ENCODE measurements at regions not wholly inside any gene's neighbourhood (a gene's known extent, or its start where the extent isn't known, plus 50 kb on each side); places are given as distances from the start of the nearest gene placed in this dataset.
A peak's percentile ranks its signal among the peaks of the same experiment; 100 is the strongest.

GRCh38 chr6:18584372-18584771 is 197.2 kb downstream of the RNF144B start:
- DNase-seq: no peak
- in situ Hi-C loops (cut with HindIII; ENCODE audit: low pct_ligation_motif_present, low pct_unique_long_range_greater_than_20kb, low sequenced_read_pairs): no loop called here

- DNase-seq: peak; percentile 57
- in situ Hi-C loops (cut with HindIII; ENCODE audit: low pct_ligation_motif_present, low pct_unique_long_range_greater_than_20kb, low sequenced_read_pairs): no loop called here
Measured at GRCh38 chr6:18585032-18585573, 198.0 kb downstream of the RNF144B start.

GRCh38 chr6:18586133-18586532 is 199.0 kb downstream of the RNF144B start:
- in situ Hi-C loops (cut with HindIII; ENCODE audit: low pct_ligation_motif_present, low pct_unique_long_range_greater_than_20kb, low sequenced_read_pairs): no loop called here
- DNase-seq: no peak

DNA sequence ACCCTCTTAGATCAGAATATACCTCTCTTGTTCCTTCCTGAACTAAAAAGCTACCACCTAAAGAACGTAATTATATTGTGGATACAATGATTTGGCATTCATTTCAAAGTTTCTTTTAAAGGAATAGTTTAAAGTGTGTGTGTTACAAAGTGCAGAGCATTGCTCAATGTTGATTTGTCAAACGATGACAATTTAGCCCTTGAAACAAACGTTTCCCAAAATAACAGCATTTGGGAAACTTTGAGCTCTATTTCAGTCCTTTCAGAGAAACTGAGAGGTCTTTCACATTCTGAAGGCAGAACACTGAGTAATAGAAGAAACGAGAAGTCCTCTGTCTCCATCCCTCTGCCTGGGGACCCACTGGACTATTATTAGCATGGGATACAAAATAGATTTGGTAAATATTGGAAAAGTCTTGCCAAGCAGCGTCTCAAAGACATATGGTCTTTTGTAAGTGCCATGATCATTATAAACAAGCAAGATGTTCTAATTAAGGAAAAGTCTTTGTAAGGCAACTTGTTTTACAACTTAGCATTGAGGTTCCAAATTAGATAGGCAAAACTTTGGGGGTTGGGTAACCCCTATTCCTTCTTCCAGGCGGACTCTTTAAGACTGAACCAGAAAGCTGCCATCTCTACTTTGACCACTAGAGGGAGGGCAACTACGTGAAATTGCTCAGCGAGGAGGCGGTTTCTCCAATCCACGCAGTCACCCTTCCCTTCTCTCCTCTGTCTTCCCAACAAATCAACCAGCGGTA is 208.8 kb downstream of the RNF144B start:
- in situ Hi-C loops (cut with HindIII; ENCODE audit: low pct_ligation_motif_present, low pct_unique_long_range_greater_than_20kb, low sequenced_read_pairs): no loop called here
- peak; percentile 57 for DNase-seq

GRCh38 chr6:18596531-18596835 is 209.3 kb downstream of the RNF144B start:
- DNase-seq: no peak
- in situ Hi-C loops (cut with HindIII; ENCODE audit: low pct_ligation_motif_present, low pct_unique_long_range_greater_than_20kb, low sequenced_read_pairs): no loop called here

GRCh38 chr6:18598551-18599264 is 211.6 kb downstream of the RNF144B start:
- in situ Hi-C loops (cut with HindIII; ENCODE audit: low pct_ligation_motif_present, low pct_unique_long_range_greater_than_20kb, low sequenced_read_pairs): no loop called here
- no peak for DNase-seq

DNA sequence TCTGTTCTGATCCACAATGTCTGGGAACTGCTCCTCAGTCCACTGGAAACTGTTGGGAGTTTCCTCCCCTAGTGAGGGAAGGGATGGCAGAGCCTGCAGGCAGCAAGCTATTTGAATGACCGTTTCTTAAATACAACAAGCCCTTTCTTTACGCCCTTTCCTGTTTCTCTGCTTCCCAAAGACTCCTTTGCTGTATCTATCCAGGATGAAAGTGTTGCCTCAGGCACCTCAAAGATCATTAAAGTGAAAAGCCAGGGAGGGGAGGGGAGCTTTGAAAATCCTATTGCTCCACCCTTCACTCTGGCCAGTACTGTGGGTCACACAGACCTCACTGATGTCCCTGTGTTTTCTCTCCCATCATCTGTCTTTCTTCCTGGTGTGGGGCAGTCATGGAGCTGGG is 213.1 kb downstream of the RNF144B start:
- in situ Hi-C loops (cut with HindIII; ENCODE audit: low pct_ligation_motif_present, low pct_unique_long_range_greater_than_20kb, low sequenced_read_pairs): no loop called here
- DNase-seq: no peak

GRCh38 chr6:18601516-18602020 is 214.4 kb downstream of the RNF144B start:
- in situ Hi-C loops (cut with HindIII; ENCODE audit: low pct_ligation_motif_present, low pct_unique_long_range_greater_than_20kb, low sequenced_read_pairs): no loop called here
- DNase-seq: no peak

- in situ Hi-C loops (cut with HindIII; ENCODE audit: low pct_ligation_motif_present, low pct_unique_long_range_greater_than_20kb, low sequenced_read_pairs): no loop called here
- DNase-seq: no peak
Measured at GRCh38 chr6:18602931-18603330, 215.8 kb downstream of the RNF144B start.

DNA sequence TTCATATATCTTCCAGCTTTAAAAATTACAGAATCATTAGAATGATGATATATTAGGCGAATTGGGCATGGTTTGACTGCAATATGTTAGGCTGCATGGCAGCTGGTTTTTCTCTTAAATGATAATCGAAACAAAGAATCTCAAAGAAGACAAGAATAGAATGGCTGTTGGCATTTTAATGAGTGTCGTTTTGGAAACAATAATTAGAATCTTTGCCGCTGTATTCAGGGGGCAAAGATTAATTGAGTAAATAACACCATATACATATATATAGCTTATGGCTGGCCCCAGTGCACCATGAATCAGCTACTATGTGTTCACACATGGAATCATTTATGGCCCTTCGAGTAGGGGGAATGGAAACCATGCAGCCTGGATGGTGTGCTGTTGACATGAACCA is 216.2 kb downstream of the RNF144B start:
- in situ Hi-C loops (cut with HindIII; ENCODE audit: low pct_ligation_motif_present, low pct_unique_long_range_greater_than_20kb, low sequenced_read_pairs): no loop called here
- DNase-seq: no peak

DNA sequence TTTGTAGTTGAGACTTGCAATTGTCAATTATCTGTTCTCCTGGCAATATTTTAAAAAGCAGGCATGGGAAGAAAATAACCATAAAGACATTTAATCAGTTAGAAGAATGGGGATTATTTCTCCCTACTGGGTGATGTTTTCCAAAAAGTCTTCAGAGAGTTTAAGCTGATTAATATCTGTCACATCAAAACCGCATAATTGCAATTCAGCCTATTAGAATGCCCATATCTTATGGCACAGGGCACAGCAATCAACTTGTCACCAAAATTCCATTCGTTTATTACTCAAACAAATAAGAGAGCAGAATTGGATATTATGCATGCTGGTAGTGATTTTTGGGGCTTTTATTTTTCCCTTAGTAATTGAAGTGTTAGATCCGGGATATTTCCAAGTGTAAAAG is 218.7 kb downstream of the RNF144B start:
- in situ Hi-C loops (cut with HindIII; ENCODE audit: low pct_ligation_motif_present, low pct_unique_long_range_greater_than_20kb, low sequenced_read_pairs): no loop called here

GRCh38 chr6:18609715-18610114 is 222.6 kb downstream of the RNF144B start:
- no peak for DNase-seq
- in situ Hi-C loops (cut with HindIII; ENCODE audit: low pct_ligation_motif_present, low pct_unique_long_range_greater_than_20kb, low sequenced_read_pairs): no loop called here

More for the DNA sequence above, 218.7 kb downstream of the RNF144B start:
- DNase-seq: no peak

DNA sequence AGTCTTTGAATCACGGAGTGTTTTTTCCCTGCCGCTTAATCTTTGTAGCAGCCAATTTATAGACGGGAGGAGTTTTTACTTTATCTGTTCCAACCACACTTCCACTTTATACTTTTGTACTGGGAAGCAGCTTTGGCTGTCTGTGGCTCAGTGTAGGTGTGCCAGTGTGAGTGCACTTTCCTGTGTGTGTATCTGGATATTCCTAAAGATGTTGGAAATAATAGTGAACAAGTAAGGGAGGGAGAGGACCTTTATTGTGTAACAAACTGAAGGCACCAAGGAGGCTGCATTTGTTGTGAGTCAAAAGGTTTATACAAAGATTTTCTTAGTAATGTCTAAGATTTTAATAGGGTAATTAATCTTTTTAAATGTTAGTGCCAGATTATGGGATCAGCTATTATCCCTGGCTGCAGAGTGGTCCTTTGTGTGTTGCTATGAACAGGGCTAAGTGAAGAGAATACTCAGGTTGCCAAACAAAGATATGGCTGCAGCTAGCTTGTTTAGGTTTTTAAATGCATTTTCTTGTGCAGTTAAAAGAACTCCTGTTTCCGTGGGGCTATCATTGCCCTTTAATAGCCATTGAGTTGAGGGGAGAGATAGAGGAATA is 226.3 kb downstream of the RNF144B start:
- DNase-seq: no peak
- in situ Hi-C loops (cut with HindIII; ENCODE audit: low pct_ligation_motif_present, low pct_unique_long_range_greater_than_20kb, low sequenced_read_pairs): no loop called here

DNA sequence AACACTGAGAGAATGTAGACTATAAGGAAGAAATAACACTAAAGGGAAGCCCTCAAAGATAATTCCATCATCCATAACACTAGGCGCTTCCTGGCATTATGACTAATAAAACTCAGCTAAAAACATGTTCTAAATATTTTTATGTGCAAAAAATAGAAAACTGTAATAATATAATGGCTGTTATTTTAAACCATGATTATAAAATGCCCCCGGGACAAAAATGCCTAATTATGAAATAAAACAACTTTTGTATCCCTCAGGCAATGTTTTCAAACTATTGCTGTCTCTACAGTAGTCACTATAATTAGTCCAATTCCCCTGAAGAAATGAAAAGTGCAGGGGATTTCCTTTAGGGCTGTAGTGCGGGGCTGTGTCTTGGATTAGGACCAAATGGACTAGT is 242.4 kb downstream of the RNF144B start:
- in situ Hi-C loops (cut with HindIII; ENCODE audit: low pct_ligation_motif_present, low pct_unique_long_range_greater_than_20kb, low sequenced_read_pairs): no loop called here
- DNase-seq: no peak

DNA sequence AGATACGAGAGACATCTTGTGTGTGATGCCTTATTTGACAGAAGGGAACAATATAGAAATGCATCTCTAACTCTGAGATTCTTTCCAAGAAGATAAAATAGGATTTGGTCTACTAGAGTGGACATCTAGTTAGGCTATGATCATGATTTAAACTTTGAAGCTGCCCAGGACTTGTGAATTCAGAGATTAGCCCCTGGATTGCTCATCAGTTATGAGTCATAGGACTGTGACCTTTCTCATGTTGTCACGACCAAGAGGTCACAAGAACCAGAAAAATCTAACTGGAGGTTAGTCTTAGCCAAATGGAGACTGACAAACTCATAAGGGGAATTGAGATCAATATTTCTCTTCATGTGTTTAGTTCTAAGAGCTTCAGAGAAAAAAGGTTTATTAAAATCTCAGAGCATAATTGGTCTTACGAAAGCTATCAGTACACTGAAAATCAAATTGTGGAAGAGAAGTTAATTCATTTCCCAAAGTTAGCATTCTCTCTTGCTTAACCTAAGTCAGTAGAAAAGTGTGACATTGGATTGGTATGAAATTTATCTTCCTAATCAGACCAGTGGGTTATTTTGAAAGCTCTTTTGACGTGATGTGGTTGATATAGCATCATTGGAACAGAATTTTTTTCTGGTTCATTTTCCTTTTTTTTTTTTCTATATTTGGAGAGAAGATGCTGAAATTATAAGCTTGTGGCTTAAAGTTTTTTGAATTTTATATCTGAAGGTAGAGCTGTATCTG is 245.7 kb downstream of the RNF144B start:
- DNase-seq: peak; percentile 12

DNA sequence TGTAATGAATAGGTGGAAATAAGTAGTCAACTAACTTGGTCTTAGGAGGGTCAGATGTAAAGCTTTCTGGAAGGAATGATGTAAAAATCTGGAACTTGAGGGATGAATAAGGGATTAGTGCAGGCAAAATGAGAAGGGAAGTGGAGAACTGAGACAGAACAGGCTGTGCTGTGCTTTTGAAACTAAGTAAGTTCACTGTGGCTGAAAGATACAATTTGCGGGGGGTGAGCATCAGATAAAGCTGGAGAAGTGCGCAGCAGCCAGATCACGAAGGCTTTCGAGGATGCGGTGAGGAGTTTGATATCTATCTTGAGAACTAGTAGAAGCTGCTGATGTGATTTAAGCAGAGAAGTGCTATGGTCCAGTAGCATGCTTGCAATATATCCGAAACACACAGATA is 247.8 kb downstream of the RNF144B start:
- in situ Hi-C loops (cut with HindIII; ENCODE audit: low pct_ligation_motif_present, low pct_unique_long_range_greater_than_20kb, low sequenced_read_pairs): no loop called here
- DNase-seq: no peak

More for the DNA sequence above, 245.7 kb downstream of the RNF144B start:
- in situ Hi-C loops (cut with HindIII; ENCODE audit: low pct_ligation_motif_present, low pct_unique_long_range_greater_than_20kb, low sequenced_read_pairs): no loop called here

GRCh38 chr6:18640134-18640533 is 253.0 kb downstream of the RNF144B start:
- no peak for DNase-seq
- in situ Hi-C loops (cut with HindIII; ENCODE audit: low pct_ligation_motif_present, low pct_unique_long_range_greater_than_20kb, low sequenced_read_pairs): no loop called here

DNA sequence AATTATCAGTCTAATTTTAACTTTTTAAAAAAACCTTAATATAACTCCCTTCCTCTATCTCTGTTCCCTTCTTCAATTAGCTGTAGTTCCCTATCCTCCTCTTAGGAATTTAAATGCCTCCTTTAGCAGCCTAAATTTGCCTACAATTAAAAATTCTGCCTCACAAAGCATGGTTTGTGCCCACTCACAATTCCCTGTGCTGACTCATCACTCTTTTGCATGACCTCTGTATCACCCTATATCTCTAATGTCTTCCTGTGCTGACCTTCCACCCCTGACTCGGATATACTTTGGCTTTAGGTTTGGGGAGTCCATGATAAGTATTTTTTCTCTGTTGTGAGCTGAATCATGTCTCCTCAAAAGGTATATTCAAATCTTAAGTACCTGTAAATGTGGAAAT is 253.6 kb downstream of the RNF144B start:
- in situ Hi-C loops (cut with HindIII; ENCODE audit: low pct_ligation_motif_present, low pct_unique_long_range_greater_than_20kb, low sequenced_read_pairs): no loop called here
- no peak for DNase-seq

- in situ Hi-C loops (cut with HindIII; ENCODE audit: low pct_ligation_motif_present, low pct_unique_long_range_greater_than_20kb, low sequenced_read_pairs): no loop called here
- no peak for DNase-seq
Measured at GRCh38 chr6:18654821-18655220, 267.7 kb downstream of the RNF144B start.
